HG03175 (cell line): ENCODE measurements at regions not wholly inside any gene's neighbourhood (a gene's known extent, or its start where the extent isn't known, plus 50 kb on each side); places are given as distances from the start of the nearest gene placed in this dataset.

Source experiments
- ATAC-seq: cut with Tn5 transposase; IDR thresholded peaks from one replicate; pipeline ENCODE4 v1.9.1; 2021; ENCODE audit warnings: mild to moderate bottlenecking, moderate library complexity; ENCODE audit not compliant: unreplicated experiment

DNA sequence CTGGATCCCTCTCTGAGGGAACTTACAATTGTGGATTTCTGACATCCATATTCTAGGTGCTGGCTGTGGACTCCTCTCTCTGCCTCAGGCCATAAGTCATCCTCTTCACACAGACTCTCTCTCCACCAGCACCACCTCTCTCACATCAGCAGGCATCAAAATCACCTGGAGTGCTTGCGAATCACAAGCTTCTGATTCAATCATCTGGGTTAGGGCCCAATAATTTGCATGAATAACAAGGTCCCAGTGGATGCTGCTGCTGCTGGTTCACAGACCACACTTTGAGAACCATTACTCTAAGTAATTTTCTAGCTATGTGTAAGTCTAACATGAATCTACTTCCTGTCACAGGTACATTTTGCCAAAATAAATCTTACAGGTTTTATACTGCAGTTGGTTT, 214.9 kb downstream of the DSEL start:
- ATAC-seq: no peak

GRCh38 chr18:67300498-67300897, 216.0 kb downstream of the DSEL start:
- ATAC-seq: no peak

DNA sequence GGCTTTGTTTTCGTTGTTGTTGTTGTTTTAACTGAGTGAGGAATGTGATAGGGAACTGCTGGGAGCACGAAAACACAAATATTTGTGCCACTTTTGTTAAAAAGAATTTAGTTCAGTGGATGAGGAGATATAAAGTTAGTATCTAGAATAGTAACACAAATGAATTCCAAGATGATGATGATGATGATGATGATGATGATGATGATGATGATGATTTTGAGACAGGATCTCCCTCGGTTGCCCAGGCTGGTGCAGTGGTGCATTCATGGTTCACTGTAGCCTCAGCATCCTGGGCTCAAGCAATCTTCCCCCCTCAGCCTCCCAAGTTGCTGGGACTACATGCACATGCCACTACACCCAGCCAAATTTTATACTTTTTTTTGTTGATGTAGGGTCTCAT, 223.7 kb downstream of the DSEL start:
- no peak for ATAC-seq

DNA sequence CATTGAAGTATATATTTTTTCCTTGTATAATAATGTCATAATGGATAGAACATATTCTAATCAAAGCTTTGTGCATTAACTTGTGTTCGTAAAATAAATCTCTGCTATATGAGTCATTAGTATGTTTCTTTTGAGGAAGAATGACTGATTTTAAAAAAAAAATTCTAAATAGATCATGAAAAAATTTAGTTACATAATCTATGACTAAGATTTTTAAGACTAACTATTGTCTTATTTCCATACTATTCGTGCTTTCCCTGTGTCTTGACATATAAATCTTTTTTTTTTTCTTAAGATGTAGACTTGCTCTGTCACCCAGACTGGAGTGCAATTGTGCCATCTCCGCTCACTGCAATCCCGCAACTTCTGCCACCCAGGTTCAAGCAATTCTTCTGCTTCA, 226.1 kb downstream of the DSEL start:
- no peak for ATAC-seq

DNA sequence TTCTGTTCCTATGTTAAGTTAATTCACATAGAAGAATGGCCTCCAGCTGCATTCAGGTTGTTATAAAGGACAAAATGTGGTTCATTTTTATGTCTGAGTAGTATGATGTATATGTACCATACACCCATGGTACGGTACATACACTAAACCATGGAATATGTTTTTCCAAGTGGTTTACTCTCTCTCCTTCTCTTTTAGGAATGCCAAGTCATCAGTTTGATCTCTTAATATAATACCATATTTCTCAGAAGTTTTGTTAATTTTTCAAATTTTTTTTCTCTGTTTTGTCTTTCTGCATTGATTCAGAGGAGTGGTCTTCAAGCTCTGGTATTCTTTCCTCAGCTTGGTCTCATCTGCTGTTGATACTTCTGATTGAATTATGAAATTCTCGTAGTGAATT, 230.9 kb downstream of the DSEL start:
- no peak for ATAC-seq

DNA sequence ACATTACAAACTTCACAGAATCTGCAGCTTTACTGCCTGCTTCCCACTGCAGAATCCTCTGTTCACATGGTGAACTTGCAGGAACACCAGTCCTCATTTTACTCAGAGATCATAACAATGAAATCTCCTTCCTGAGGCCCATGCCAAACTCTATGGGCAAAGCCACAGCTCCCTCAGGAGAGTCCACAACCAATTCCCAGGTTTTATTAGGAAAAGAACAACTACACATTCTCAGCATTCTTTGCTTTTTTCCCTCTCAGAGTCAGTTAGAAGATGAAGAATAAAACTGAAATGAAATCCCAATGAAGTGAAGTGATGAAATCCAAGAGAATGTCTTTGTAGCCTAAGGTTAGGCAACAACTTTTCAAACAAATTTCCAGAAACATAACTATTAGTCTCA, 233.7 kb downstream of the DSEL start:
- no peak for ATAC-seq

DNA sequence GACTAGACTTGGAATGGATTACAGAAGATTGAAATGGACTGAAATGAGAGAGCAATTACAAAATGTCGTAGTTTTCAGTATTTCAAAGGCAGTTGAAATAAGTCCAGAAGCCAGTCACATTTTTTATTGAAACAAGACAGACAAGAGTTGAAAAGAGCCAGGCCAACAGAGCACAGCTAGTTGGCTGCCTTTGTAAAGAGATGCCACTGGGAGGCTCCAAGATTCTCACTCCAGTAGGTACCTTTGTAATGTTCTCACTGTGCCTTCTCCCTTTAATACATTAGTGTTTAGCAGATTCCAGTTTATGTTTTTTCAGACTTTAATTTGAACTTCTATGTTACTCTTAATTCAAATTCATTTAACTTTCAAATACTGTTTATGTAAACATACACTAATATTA, 234.8 kb downstream of the DSEL start:
- ATAC-seq: no peak

DNA sequence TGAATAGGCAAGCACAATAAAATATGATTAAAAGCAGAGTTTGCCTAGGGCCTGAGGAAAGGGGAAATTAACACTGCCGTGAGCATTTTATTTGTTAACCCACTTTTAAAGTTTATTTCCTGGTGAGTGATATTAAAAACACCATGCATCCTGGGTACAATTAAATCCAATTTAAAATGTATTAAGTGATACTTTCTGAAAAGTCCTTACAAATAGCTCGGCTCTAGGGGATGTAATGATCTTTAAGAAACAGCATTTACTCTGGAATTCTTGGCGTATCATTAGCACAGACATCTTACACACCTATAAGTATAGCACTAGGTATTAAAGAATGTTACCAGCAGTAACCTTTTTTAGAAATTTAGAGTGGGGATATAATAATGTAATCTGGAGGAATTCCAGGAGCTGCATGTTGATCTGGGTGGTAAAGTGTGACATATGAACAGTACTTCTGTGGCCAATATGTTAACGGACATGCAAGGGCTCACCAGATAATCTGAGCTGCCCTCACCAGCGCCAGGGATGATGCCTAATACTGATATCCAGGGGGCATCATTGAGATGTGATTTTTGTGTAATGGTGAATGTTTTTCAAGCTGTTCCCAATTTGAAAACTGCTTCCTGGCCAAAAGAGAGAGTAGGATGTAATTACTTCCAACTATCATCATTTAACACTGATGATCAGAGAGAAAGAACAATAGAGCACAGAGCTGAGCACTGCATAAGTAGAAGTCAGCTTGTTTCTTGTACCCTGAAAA, 235.9 kb downstream of the DSEL start:
- ATAC-seq: no peak

DNA sequence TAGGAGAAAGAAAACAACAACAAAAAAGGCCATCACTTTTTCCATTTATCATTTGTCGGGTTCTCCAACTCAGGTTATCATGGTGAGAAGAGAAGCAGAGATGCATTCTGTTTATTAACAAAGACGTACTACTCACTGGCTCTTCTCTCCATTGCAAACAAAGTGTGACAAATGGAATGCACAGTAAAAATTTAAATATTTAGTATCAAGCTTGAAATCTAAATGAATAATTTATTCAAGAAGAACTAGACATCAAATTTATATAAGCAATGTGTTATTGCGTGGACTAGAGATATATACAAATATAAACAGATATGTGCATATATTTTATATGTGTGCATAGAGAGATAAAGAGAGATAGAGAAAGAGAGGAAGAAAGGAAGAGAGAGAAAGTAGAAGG, 236.5 kb downstream of the DSEL start:
- no peak for ATAC-seq

DNA sequence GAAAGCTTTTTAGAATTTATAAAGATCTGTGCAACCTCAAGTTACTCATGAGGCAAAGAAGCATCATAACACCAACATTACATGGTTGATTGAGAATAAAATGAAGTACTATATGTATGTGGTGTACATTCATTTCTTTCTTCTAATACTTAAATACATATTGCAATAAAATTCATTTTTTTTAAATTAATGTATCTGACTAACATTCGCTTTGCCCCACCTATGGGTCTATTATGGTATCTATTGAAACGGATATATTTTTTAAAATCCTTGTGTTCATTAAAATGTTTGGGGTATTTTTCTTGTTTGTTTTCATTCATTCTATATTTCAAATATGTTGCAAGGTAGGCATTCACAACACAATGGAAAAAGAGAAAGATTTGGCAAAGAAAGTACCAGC, 237.5 kb downstream of the DSEL start:
- no peak for ATAC-seq

DNA sequence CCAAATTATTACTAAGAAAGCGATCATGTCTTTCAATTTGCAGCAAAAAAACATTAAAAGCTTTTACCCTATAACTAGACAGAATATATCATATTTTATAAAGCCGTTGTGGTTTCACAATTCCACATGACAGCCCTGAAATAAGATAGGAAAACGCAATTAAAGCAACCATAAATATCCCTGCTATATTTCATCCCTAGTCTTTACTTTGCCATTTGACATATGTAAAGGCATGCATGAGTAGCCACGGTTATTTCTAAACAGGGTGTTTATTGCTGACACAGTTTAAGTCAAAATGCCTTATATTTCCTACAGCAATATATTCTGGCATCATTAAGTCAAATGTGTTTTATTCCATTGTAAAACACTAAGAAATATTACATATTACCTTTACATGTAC, 239.9 kb downstream of the DSEL start:
- no peak for ATAC-seq

DNA sequence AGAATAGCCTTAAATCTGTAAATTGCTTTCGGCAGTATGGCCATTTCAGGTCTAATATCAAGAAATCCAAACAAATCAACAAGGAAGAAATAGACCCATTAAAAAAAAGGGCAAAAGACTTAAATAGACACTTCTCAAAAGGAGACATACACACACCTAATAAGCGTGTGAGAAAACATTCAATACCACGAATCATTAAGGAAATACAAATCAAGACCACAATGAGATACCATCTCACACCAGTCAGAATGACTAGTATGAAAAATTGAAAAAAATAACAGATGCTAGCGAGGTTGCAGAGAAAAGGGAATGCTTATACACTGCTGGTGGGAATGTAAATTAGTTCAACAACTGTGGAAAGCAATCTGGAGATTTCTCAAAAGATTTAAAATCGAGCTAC, 243.2 kb downstream of the DSEL start:
- ATAC-seq: no peak

DNA sequence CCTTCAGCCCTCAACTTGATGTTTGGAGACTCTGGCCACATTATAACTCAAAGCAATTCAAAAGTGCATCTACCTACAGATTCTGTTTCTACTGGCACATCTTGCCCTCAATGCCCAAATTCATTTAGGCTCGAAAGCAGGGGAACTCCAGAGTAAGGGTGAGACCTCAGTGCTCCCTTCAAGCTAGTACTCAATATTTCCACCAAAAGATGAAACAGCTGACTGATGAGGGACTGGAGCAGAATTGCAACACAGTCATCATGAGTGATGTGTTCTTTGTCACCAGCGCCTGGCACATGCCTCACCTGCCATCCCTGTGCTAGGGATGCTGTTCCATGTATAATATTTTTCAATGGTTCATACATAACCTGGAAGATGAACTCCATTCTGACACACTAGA, 247.3 kb downstream of the DSEL start:
- ATAC-seq: no peak

- no peak for ATAC-seq
Measured at GRCh38 chr18:67268530-67268929, 248.0 kb downstream of the DSEL start.

GRCh38 chr18:67266246-67267237, 250.0 kb downstream of the DSEL start:
- no peak for ATAC-seq

DNA sequence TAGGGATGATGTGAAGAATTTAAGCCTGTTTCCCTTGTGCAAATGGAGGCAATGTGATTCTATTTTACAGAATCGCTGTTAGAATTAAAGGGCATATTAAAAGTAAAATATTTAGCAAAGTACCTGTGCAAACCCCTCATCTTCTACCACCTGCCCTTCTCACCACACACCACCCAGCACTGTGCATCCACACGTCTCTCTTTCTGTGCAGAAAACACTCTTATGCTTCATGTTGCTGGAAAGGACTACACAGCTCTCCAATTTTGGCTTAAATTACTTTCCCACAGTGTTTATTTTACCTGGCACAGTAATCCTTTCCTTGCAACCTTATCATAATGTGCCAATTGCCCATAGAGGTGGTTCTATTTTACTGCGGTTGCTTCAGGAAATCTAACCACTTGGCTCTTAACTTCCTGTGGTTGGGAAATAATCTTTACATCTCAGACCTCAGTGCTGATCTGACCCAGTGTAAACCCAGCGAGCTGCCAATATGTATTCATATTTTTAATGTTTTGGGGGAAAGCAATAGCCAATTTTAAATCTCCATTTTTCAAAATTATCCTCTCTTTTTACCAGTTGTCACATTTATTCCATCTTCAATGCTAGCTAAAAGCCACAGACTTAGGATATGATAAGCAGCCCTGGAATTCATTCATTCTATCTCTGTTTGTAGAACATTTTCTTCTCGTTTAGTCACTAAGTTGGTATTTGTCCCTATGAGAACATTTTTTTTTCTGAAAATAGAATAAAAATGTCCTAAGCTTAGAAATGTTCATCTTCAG, 250.9 kb downstream of the DSEL start:
- ATAC-seq: no peak

DNA sequence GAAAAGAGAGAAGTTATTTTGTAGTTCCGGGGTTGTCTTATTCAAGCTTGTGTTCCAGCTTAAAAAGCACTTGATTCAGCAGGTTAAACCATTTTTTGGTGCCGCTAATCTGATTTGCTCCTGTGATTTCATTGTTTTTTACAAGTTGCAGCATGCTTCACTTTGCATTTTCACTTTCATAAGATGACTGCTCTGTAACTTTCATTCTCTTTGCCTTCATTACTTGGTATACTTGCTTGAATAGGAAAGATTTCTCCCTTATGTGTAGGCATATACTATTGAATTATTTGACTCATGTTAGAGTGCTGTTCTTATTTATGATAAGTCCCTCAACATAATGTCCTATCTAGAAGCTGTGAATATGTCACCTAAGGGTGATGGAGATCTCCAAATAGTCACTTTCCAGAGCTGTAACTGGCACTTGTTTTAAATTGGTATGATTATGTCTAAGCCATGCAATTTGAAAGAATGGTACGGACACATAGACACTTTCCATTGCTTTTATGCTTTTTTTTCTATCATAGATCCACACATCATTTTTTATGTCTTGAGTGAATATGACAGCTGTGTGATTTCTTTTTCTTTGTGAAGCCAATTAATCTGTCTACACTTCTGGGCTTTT, 254.5 kb downstream of the DSEL start:
- ATAC-seq: no peak

DNA sequence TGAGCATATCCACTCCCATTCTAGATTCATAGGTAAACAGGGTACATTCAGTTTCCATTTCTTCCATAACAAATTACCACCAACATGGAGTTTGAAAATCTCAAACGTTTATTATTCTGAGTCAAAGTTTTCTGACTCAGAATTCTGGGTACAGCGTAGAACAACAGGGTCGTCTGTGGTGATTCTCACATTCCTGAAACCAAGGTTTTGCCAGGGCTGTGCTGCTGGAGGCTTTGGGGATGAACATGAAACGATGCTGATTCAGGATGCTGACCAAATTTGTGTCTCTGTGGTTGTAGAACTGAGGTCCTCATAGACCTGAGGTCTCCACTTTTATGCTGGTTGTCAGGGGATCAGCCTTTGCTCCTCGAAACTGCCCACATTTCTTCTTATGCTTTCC, 255.7 kb downstream of the DSEL start:
- no peak for ATAC-seq

DNA sequence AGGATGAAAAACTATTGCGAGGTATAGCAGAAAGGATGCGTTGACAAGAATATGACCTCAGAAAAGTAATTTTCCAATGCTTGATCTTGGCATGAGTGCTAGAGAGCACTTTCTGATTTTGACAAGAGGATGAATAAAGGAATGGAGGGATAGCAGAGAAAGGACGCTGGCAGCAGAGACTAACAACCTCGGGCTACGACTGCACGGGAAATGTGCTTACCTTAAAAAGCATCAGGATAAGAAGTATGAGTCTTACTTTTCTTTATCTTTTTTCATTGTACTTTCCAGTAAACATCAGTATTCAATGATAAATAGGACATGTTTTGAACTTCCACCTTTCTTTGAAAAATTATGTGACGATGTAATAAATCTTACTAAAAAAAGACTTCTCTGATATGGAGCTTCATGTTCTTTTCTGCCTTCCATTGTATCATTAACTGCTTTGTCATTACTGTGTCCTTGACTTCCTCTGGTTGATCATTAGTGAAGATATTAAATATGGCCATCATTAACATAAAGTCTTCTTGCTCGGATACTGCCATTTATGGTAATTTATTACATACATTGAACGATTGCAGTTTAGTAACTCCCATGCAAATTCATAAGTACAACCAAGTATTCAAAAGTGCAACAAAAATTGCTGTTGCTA, 265.6 kb downstream of the DSEL start:
- ATAC-seq: no peak

DNA sequence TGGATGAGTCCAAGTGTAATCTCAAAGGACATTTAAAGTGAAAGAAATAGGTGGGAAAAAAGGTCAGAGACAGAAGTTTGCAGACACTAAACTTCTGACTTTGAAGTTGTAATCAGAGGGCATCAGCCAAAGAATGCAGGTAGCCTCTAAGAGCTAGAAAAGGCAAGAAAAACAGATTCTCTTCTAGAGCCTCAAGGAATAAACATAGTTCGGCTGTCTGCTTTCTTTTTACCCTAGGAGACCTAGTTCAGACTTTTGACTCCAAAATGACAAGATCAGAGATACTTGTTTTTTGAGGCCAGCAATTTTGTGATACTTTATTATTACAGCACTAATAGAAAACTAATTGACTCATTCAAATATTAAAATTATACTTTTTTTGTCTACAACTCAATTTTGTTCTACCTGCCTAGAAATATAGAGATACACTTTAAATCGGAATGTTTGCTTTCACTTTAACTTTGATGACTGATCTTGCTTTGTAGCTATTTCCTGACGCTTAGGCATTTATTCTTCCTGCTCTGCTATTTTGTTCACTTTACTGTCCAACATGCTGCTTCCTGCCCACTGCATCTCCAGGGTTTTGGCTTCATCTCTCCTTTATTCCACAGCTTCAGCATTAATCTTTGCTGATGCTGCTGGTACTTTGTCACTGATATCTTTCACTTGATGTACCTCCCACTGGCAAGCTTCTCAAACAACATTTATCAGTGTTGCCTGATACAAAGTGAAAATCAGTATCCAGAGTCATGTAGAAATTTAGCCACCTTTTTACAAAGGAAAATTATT, 272.5 kb downstream of the DSEL start:
- ATAC-seq: no peak
